ENCODE measurements at regions not wholly inside any gene's neighbourhood (a gene's known extent, or its start where the extent isn't known, plus 50 kb on each side); places are given as distances from the start of the nearest gene placed in this dataset.
A peak's percentile ranks its signal among the peaks of the same experiment; 100 is the strongest.

- CTCF ChIA-PET = no interaction called here
- Histone ChIP-seq H3K27ac (ENCODE audit: low read depth, low read length, poor library complexity, severe bottlenecking) (peak overlapping the region; percentile 93), H3K9me3 (ENCODE audit: low read depth, low read length, poor library complexity, severe bottlenecking) (no peaks in the 10 kb centered on the region), H3K27me3 (replicated peaks; ENCODE audit: insufficient read depth, low read depth, low read length, poor library complexity) (no peaks in the 10 kb centered on the region), H3K4me3 (ENCODE audit: low read depth, low read length, poor library complexity, severe bottlenecking) (no peak overlapping the region), H3K36me3 (ENCODE audit: insufficient read depth, low read length, poor library complexity, severe bottlenecking) (no peaks in the 10 kb centered on the region), H3K4me1 (ENCODE audit: insufficient read depth, low read length, poor library complexity, severe bottlenecking) (peaks cover 45% of the 10 kb centered on the region)
- no peak for DNase-seq (ENCODE audit: low spot score)
- no TSS peak for BruUV-seq (replicated peaks)
- POLR2A ChIA-PET (ENCODE audit: low non-redundant PET) = no interaction called here
- intact Hi-C loops (cut with micrococcal nuclease; ENCODE audit: unreplicated experiment) = loop anchor here (5.0 kb wide), 2 partner anchors 157 to 218 kb away; no protein-coding TSS in a partner anchor
- no peak for TF ChIP-seq CTCF (conservative IDR thresholded peaks at IDR 0.05; ENCODE audit: low read depth, low read length)
- no peak for TF ChIP-seq EZH2 (IDR thresholded peaks at IDR 0.05; ENCODE audit: borderline replicate concordance, low read depth, low read length, poor library complexity, severe bottlenecking)
These were observed 246.1 kb downstream of the LY86 start for GRCh38 chr6:6834356-6835222.

- intact Hi-C loops (cut with micrococcal nuclease; ENCODE audit: unreplicated experiment) = loop anchor here (5.0 kb wide), 2 partner anchors 158 to 217 kb away; no protein-coding TSS in a partner anchor
- no peaks in the 10 kb centered on the region for H3K9me3 ChIP-seq (ENCODE audit: low read depth, low read length, poor library complexity, severe bottlenecking)
- BruUV-seq (replicated peaks) = no TSS peak
- POLR2A ChIA-PET (ENCODE audit: low non-redundant PET) = no interaction called here
- no peak for DNase-seq (ENCODE audit: low spot score)
- peak overlapping the region; percentile 93 for H3K27ac ChIP-seq (ENCODE audit: low read depth, low read length, poor library complexity, severe bottlenecking)
- H3K4me3 ChIP-seq (ENCODE audit: low read depth, low read length, poor library complexity, severe bottlenecking) = no peak overlapping the region
- no peaks in the 10 kb centered on the region for H3K27me3 ChIP-seq (replicated peaks; ENCODE audit: insufficient read depth, low read depth, low read length, poor library complexity)
- TF ChIP-seq EZH2 (IDR thresholded peaks at IDR 0.05; ENCODE audit: borderline replicate concordance, low read depth, low read length, poor library complexity, severe bottlenecking) = no peak
- TF ChIP-seq CTCF (conservative IDR thresholded peaks at IDR 0.05; ENCODE audit: low read depth, low read length) = no peak
- no peaks in the 10 kb centered on the region for H3K36me3 ChIP-seq (ENCODE audit: insufficient read depth, low read length, poor library complexity, severe bottlenecking)
- CTCF ChIA-PET = no interaction called here
- peaks cover 45% of the 10 kb centered on the region for H3K4me1 ChIP-seq (ENCODE audit: insufficient read depth, low read length, poor library complexity, severe bottlenecking)
These were observed 246.6 kb downstream of the LY86 start for GRCh38 chr6:6835223-6835503.

- Histone ChIP-seq H3K9me3 (ENCODE audit: low read depth, low read length, poor library complexity, severe bottlenecking) (no peaks in the 10 kb centered on the region), H3K4me1 (ENCODE audit: insufficient read depth, low read length, poor library complexity, severe bottlenecking) (peaks cover 54% of the 10 kb centered on the region), H3K4me3 (ENCODE audit: low read depth, low read length, poor library complexity, severe bottlenecking) (no peak overlapping the region), H3K27me3 (replicated peaks; ENCODE audit: insufficient read depth, low read depth, low read length, poor library complexity) (no peaks in the 10 kb centered on the region), H3K27ac (ENCODE audit: low read depth, low read length, poor library complexity, severe bottlenecking) (peak overlapping the region; percentile 97), H3K36me3 (ENCODE audit: insufficient read depth, low read length, poor library complexity, severe bottlenecking) (no peaks in the 10 kb centered on the region)
- intact Hi-C loops (cut with micrococcal nuclease; ENCODE audit: unreplicated experiment) = loop anchor here (2.0 to 5.0 kb wide), 4 partner anchors 112 to 1486 kb away; no protein-coding TSS in a partner anchor
- DNase-seq (ENCODE audit: low spot score) = peak; percentile 85
- ChIA-PET CTCF (interaction anchor here (0.5 to 1.0 kb wide), 3 partner anchors 160 to 280 kb away, joined by 3 to 4 read pairs (median 3); no protein-coding TSS in a partner anchor), POLR2A (ENCODE audit: low non-redundant PET) (interaction anchor here (0.7 to 0.8 kb wide), 2 partner anchors 22 to 137 kb away, joined by 5 to 9 read pairs; no protein-coding TSS in a partner anchor)
- TF ChIP-seq EZH2 (IDR thresholded peaks at IDR 0.05; ENCODE audit: borderline replicate concordance, low read depth, low read length, poor library complexity, severe bottlenecking) (no peak), CTCF (conservative IDR thresholded peaks at IDR 0.05; ENCODE audit: low read depth, low read length) (no peak)
- no TSS peak for BruUV-seq (replicated peaks)
These were observed 248.3 kb downstream of the LY86 start for GRCh38 chr6:6836609-6837406.
